ENCODE measurements at regions not wholly inside any gene's neighbourhood (a gene's known extent, or its start where the extent isn't known, plus 50 kb on each side); places are given as distances from the start of the nearest gene placed in this dataset.

DNA sequence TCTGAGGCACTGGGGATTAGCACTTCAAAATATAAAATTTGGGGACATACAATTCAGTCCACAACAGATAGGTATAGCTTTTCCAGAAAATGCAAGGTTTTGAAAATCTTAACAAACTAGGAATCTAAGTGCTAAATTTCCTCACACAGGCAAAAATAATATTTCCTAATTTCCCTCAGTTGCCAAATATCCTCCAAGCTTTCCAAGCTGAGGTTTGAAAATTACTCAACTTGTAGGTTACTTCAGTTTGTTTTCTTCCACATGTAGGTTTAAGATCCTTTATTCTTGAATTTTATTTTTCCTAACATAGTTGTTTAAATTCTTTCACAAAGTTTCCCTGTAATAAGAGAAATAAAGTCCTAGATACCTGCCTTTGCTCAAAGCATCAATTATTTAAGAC lies 192.9 kb upstream of the NRXN1 start:
- Histone ChIP-seq H3K27me3 (ENCODE audit: control insufficient read depth in 2 of 2, insufficient read depth in 1 of 2, low read length in 1 of 2) (no peaks in the 10 kb centered on the region), H3K4me3 (ENCODE audit: low read length in 2 of 2) (no peak overlapping the region), H3K9me3 (ENCODE audit: control insufficient read depth in 2 of 2, insufficient read depth in 1 of 2, low read length in 1 of 2) (peaks cover 0 to 3% of the 10 kb centered on the region in 2 donors), H3K4me1 (ENCODE audit: control insufficient read depth in 2 of 2, insufficient read depth in 2 of 2, low read length in 2 of 2) (no peaks in the 10 kb centered on the region), H3K27ac (ENCODE audit: low read depth in 1 of 2, low read length in 1 of 2) (no peak overlapping the region), H3K36me3 (ENCODE audit: control insufficient read depth in 2 of 2, insufficient read depth in 2 of 2, low read length in 1 of 2) (no peaks in the 10 kb centered on the region)
- DNase-seq (ENCODE audit: low read depth in 6 of 9, low spot score in 9 of 9) = no peak

GRCh38 chr2:51222106-51222505 lies 190.2 kb upstream of the NRXN1 start:
- 92% methylated on average over 4 of the region's 4 CpGs for WGBS
- no peaks in the 10 kb centered on the region for H3K27me3 ChIP-seq (ENCODE audit: control insufficient read depth in 2 of 2, insufficient read depth in 1 of 2, low read length in 1 of 2)
- no peak overlapping the region for H3K27ac ChIP-seq (ENCODE audit: low read depth in 1 of 2, low read length in 1 of 2)

DNA sequence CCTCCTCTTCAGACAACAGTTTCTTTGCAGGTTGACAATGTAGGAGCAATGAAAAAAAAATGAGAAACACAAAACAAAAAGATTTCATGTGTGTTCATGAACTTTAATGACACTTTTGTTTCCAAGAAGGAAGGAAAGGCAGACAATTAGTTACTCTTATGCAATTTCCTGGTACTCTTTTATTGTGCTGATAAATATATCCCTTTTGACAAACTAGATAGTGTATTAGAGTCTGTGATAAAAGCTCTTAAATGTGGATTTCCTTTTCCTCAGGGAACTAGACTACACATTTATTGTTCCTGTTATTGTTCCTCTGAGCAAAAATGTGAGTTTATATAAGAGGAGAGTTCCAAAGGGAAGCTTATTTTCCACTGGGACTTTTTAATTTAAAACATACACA lies 188.7 kb upstream of the NRXN1 start:
- Histone ChIP-seq H3K27me3 (ENCODE audit: control insufficient read depth in 2 of 2, insufficient read depth in 1 of 2, low read length in 1 of 2) (no peaks in the 10 kb centered on the region), H3K4me3 (ENCODE audit: low read length in 2 of 2) (no peak overlapping the region), H3K36me3 (ENCODE audit: control insufficient read depth in 2 of 2, insufficient read depth in 2 of 2, low read length in 1 of 2) (no peaks in the 10 kb centered on the region), H3K4me1 (ENCODE audit: control insufficient read depth in 2 of 2, insufficient read depth in 2 of 2, low read length in 2 of 2) (no peaks in the 10 kb centered on the region), H3K27ac (ENCODE audit: low read depth in 1 of 2, low read length in 1 of 2) (no peak overlapping the region), H3K9me3 (ENCODE audit: control insufficient read depth in 2 of 2, insufficient read depth in 1 of 2, low read length in 1 of 2) (no peaks in the 10 kb centered on the region)
- no peak for DNase-seq (ENCODE audit: low read depth in 6 of 9, low spot score in 9 of 9)

More at GRCh38 chr2:51222106-51222505, 190.2 kb upstream of the NRXN1 start:
- Histone ChIP-seq H3K9me3 (ENCODE audit: control insufficient read depth in 2 of 2, insufficient read depth in 1 of 2, low read length in 1 of 2) (no peaks in the 10 kb centered on the region), H3K36me3 (ENCODE audit: control insufficient read depth in 2 of 2, insufficient read depth in 2 of 2, low read length in 1 of 2) (no peaks in the 10 kb centered on the region), H3K4me1 (ENCODE audit: control insufficient read depth in 2 of 2, insufficient read depth in 2 of 2, low read length in 2 of 2) (no peaks in the 10 kb centered on the region), H3K4me3 (ENCODE audit: low read length in 2 of 2) (no peak overlapping the region)
- DNase-seq (ENCODE audit: low read depth in 6 of 9, low spot score in 9 of 9) = no peak

DNA sequence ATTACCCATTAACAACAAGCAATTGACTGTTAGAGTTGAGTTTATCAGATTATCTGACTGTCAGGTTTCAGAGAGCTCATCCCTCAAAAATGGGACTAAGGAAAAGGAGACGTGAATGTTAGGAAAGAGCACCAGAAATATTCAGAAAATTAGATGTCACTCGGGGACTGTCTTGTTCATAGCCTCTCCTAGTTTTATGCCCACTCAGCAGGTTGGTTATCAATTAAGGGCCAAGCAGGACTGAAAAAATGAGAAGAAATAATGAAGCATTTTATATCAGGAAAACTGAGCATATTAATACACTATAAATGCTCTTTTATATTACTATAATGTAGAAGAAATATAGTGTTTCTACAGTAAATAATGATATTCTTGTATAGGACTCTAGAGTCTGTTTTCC lies 188.1 kb upstream of the NRXN1 start:
- Histone ChIP-seq H3K27ac (ENCODE audit: low read depth in 1 of 2, low read length in 1 of 2) (no peak overlapping the region), H3K9me3 (ENCODE audit: control insufficient read depth in 2 of 2, insufficient read depth in 1 of 2, low read length in 1 of 2) (no peaks in the 10 kb centered on the region), H3K36me3 (ENCODE audit: control insufficient read depth in 2 of 2, insufficient read depth in 2 of 2, low read length in 1 of 2) (no peaks in the 10 kb centered on the region), H3K4me1 (ENCODE audit: control insufficient read depth in 2 of 2, insufficient read depth in 2 of 2, low read length in 2 of 2) (no peaks in the 10 kb centered on the region), H3K27me3 (ENCODE audit: control insufficient read depth in 2 of 2, insufficient read depth in 1 of 2, low read length in 1 of 2) (no peaks in the 10 kb centered on the region), H3K4me3 (ENCODE audit: low read length in 2 of 2) (no peak overlapping the region)
- WGBS = 92% methylated on average over 2 of the region's 2 CpGs
- no peak for DNase-seq (ENCODE audit: low read depth in 6 of 9, low spot score in 9 of 9)

GRCh38 chr2:51219468-51219867 lies 187.5 kb upstream of the NRXN1 start:
- Histone ChIP-seq H3K27ac (ENCODE audit: low read depth in 1 of 2, low read length in 1 of 2) (no peak overlapping the region), H3K27me3 (ENCODE audit: control insufficient read depth in 2 of 2, insufficient read depth in 1 of 2, low read length in 1 of 2) (no peaks in the 10 kb centered on the region), H3K4me1 (ENCODE audit: control insufficient read depth in 2 of 2, insufficient read depth in 2 of 2, low read length in 2 of 2) (no peaks in the 10 kb centered on the region), H3K9me3 (ENCODE audit: control insufficient read depth in 2 of 2, insufficient read depth in 1 of 2, low read length in 1 of 2) (no peaks in the 10 kb centered on the region), H3K36me3 (ENCODE audit: control insufficient read depth in 2 of 2, insufficient read depth in 2 of 2, low read length in 1 of 2) (no peaks in the 10 kb centered on the region), H3K4me3 (ENCODE audit: low read length in 2 of 2) (no peak overlapping the region)
- no peak for DNase-seq (ENCODE audit: low read depth in 6 of 9, low spot score in 9 of 9)
- 92% methylated on average over 4 of the region's 4 CpGs for WGBS

DNA sequence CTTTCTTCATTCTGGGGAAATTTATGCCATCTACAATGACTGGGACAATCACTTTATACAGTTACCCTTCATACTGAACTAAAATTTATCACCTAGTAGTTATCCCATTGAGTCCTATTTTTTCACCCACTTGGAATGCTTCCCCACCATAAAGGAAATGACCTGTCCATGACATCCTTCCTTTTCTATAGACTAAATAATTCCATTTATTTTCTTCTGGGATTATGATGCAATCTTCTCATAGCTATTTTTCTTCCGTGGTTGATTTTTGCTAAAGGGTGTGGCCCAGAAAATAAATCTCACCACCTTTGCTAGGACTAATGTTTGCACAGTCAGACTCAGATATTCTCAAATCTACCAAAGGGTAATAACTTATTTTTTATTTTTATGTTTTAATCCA lies 186.1 kb upstream of the NRXN1 start:
- Histone ChIP-seq H3K36me3 (ENCODE audit: control insufficient read depth in 2 of 2, insufficient read depth in 2 of 2, low read length in 1 of 2) (no peaks in the 10 kb centered on the region), H3K4me1 (ENCODE audit: control insufficient read depth in 2 of 2, insufficient read depth in 2 of 2, low read length in 2 of 2) (no peaks in the 10 kb centered on the region), H3K9me3 (ENCODE audit: control insufficient read depth in 2 of 2, insufficient read depth in 1 of 2, low read length in 1 of 2) (no peaks in the 10 kb centered on the region), H3K4me3 (ENCODE audit: low read length in 2 of 2) (no peak overlapping the region), H3K27ac (ENCODE audit: low read depth in 1 of 2, low read length in 1 of 2) (no peak overlapping the region), H3K27me3 (ENCODE audit: control insufficient read depth in 2 of 2, insufficient read depth in 1 of 2, low read length in 1 of 2) (no peaks in the 10 kb centered on the region)
- DNase-seq (ENCODE audit: low read depth in 6 of 9, low spot score in 9 of 9) = no peak
- 95% methylated on average over 1 of the region's 1 CpG for WGBS

- no peak for DNase-seq (ENCODE audit: low read depth in 6 of 9, low spot score in 9 of 9)
- Histone ChIP-seq H3K27ac (ENCODE audit: low read depth in 1 of 2, low read length in 1 of 2) (no peak overlapping the region), H3K27me3 (ENCODE audit: control insufficient read depth in 2 of 2, insufficient read depth in 1 of 2, low read length in 1 of 2) (no peaks in the 10 kb centered on the region), H3K9me3 (ENCODE audit: control insufficient read depth in 2 of 2, insufficient read depth in 1 of 2, low read length in 1 of 2) (no peaks in the 10 kb centered on the region), H3K36me3 (ENCODE audit: control insufficient read depth in 2 of 2, insufficient read depth in 2 of 2, low read length in 1 of 2) (no peaks in the 10 kb centered on the region), H3K4me1 (ENCODE audit: control insufficient read depth in 2 of 2, insufficient read depth in 2 of 2, low read length in 2 of 2) (no peaks in the 10 kb centered on the region), H3K4me3 (ENCODE audit: low read length in 2 of 2) (no peak overlapping the region)
- WGBS = 96% methylated on average over 2 of the region's 2 CpGs
Measured at GRCh38 chr2:51213826-51214225, 181.9 kb upstream of the NRXN1 start.

GRCh38 chr2:51212374-51212773 lies 180.4 kb upstream of the NRXN1 start:
- Histone ChIP-seq H3K4me1 (ENCODE audit: control insufficient read depth in 2 of 2, insufficient read depth in 2 of 2, low read length in 2 of 2) (no peaks in the 10 kb centered on the region), H3K27ac (ENCODE audit: low read depth in 1 of 2, low read length in 1 of 2) (no peak overlapping the region), H3K9me3 (ENCODE audit: control insufficient read depth in 2 of 2, insufficient read depth in 1 of 2, low read length in 1 of 2) (no peaks in the 10 kb centered on the region), H3K4me3 (ENCODE audit: low read length in 2 of 2) (no peak overlapping the region), H3K27me3 (ENCODE audit: control insufficient read depth in 2 of 2, insufficient read depth in 1 of 2, low read length in 1 of 2) (no peaks in the 10 kb centered on the region), H3K36me3 (ENCODE audit: control insufficient read depth in 2 of 2, insufficient read depth in 2 of 2, low read length in 1 of 2) (no peaks in the 10 kb centered on the region)
- DNase-seq (ENCODE audit: low read depth in 6 of 9, low spot score in 9 of 9) = no peak
- WGBS = 98% methylated on average over 1 of the region's 1 CpG

- no peaks in the 10 kb centered on the region for H3K4me1 ChIP-seq (ENCODE audit: control insufficient read depth in 2 of 2, insufficient read depth in 2 of 2, low read length in 2 of 2)
- WGBS = 8% methylated on average over 1 of the region's 1 CpG
- H3K9me3 ChIP-seq (ENCODE audit: control insufficient read depth in 2 of 2, insufficient read depth in 1 of 2, low read length in 1 of 2) = no peaks in the 10 kb centered on the region
- H3K4me3 ChIP-seq (ENCODE audit: low read length in 2 of 2) = no peak overlapping the region
- H3K27me3 ChIP-seq (ENCODE audit: control insufficient read depth in 2 of 2, insufficient read depth in 1 of 2, low read length in 1 of 2) = no peaks in the 10 kb centered on the region
- H3K27ac ChIP-seq (ENCODE audit: low read depth in 1 of 2, low read length in 1 of 2) = no peak overlapping the region
- no peaks in the 10 kb centered on the region for H3K36me3 ChIP-seq (ENCODE audit: control insufficient read depth in 2 of 2, insufficient read depth in 2 of 2, low read length in 1 of 2)
- DNase-seq (ENCODE audit: low read depth in 6 of 9, low spot score in 9 of 9) = no peak
Measured at GRCh38 chr2:51208521-51208920, 176.6 kb upstream of the NRXN1 start.

GRCh38 chr2:51201295-51201694 lies 169.4 kb upstream of the NRXN1 start:
- H3K36me3 ChIP-seq (ENCODE audit: control insufficient read depth in 2 of 2, insufficient read depth in 2 of 2, low read length in 1 of 2) = no peaks in the 10 kb centered on the region
- H3K27me3 ChIP-seq (ENCODE audit: control insufficient read depth in 2 of 2, insufficient read depth in 1 of 2, low read length in 1 of 2) = no peaks in the 10 kb centered on the region
- no peak overlapping the region for H3K4me3 ChIP-seq (ENCODE audit: low read length in 2 of 2)
- H3K27ac ChIP-seq (ENCODE audit: low read depth in 1 of 2, low read length in 1 of 2) = no peak overlapping the region
- DNase-seq (ENCODE audit: low read depth in 6 of 9, low spot score in 9 of 9) = no peak
- no peaks in the 10 kb centered on the region for H3K4me1 ChIP-seq (ENCODE audit: control insufficient read depth in 2 of 2, insufficient read depth in 2 of 2, low read length in 2 of 2)
- no peaks in the 10 kb centered on the region for H3K9me3 ChIP-seq (ENCODE audit: control insufficient read depth in 2 of 2, insufficient read depth in 1 of 2, low read length in 1 of 2)
